GM18870 (cell line): ENCODE measurements at regions not wholly inside any gene's neighbourhood (a gene's known extent, or its start where the extent isn't known, plus 50 kb on each side); places are given as distances from the start of the nearest gene placed in this dataset.
"Not testable (repeated sequence)": the region's sequence is repeated elsewhere in the genome, so short reads cannot be mapped to it uniquely, and the experiment has no call there.

Experiments
- ATAC-seq: cut with Tn5 transposase; IDR thresholded peaks from one replicate; pipeline ENCODE4 v1.9.1; 2021; ENCODE audit warnings: moderate library complexity; ENCODE audit not compliant: unreplicated experiment

DNA sequence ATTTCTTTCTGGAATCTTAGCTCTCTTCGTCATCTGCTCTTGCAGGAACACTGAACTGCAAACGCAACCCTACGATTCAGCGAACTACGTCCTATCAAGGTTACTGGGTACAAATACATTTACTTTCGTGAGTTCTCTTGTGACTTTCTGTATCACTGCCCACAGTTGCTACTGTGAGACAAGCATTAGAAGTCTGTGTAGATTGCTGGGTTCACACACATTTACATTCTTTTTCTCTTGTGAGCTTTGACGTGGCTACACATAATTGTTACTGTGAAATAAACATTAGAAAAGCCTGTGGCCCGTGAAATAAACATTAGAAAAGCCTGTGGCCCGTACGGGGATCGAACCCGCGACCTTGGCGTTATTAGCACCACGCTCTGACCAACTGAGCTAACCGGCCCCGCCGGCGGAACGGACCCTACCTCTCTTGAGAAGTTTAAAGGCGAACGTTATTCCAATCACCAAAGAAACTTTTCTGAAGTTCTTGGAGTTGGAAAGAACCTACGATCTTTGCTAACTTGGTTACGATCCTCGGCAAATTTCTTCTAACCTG, 61.2 kb upstream of the ZNF322 start:
- ATAC-seq: not testable (repeated sequence)

DNA sequence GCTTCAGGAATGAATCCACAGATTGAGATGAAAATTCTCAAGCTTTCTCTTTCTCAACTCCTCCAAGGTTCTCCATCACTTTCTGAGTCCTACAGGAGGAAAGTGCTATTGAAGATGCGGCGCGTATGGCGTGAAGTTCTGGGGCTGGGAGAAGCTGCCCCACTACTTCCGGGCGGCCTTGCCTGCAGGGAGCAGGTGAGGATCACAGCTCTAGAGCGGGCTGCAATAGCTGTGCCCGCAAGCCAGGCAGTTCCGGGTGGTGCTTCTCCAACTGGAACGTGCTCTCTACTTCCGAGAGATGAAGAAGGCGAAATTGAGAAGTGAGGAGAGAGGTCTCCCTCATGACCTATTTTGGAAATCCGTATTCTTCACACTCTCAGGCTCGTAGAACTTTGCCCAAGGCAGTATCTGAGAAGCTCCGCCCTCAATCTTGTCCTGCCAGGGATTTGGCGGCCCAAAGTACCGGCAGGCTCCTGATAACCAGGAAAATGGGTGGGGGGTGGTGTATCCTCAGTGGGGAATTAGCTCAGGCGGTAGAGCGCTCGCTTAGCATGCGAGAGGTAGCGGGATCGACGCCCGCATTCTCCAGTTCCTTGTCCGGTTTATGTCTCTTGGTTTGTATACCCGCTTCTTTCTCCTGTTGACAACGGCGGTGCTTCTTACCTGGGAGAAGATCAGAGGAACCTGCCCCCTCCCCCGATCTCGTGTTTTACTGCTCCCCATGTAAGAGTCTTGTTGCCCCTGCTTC, 70.6 kb upstream of the ZNF322 start:
- ATAC-seq: not testable (repeated sequence)

- ATAC-seq: not testable (repeated sequence)
Observed at GRCh38 chr6:26734776-26735472, 75.4 kb upstream of the ZNF322 start.

DNA sequence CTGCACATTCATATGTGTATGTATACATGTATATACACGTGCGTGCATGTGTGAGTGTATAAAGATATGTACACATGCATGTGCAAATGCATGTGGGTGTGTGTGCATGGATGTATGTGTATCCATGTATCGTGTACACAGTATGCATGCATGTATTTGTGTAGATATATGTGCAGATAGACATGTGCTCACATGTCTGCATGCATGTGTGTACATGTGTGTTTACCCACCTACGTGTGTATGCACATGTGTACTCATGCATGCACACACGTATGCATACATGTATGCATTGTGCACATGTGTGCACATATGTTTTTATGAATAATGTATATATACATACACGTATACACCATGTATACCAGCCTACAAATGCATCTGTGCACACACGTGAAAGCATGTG, 80.3 kb upstream of the ZNF322 start:
- ATAC-seq: no peak

- ATAC-seq: no peak
Observed at GRCh38 chr6:26743157-26743821, 83.7 kb upstream of the ZNF322 start.

DNA sequence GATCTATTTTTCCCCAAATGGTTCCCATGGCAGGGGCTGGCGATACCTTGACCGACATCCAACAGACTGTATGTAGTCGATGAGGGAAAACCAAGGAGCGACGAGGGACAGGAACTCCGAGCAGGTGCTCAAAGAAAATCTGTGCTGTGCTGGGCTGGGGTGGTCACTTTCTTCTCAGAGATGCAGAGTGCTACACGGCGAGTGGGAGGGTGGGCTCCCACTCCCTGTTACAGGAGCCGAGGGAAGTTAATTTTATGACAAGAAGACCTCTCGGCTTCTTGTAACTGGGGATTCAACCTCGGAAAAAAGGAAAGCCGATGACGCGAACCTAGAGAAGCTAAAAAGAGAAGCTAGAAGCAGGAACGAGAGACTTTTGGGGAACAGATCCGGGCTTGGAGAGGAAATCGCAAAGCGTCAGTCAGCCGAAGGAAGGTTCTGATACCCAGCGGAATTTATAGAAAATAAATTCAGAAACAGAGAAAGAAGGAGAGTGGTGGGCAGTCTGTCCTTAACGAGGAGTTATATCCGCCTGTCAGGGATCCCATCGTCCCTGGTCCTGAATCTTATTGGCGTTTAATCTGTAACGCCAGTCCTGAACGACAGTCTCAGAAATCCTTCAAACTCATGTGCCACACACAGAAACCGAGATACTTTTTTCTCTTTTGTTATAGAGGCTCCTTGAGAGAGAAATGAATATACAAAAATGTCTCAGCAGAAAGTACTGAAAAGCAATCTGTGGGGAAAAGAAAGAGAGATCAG, 84.6 kb upstream of the ZNF322 start:
- ATAC-seq: no peak

DNA sequence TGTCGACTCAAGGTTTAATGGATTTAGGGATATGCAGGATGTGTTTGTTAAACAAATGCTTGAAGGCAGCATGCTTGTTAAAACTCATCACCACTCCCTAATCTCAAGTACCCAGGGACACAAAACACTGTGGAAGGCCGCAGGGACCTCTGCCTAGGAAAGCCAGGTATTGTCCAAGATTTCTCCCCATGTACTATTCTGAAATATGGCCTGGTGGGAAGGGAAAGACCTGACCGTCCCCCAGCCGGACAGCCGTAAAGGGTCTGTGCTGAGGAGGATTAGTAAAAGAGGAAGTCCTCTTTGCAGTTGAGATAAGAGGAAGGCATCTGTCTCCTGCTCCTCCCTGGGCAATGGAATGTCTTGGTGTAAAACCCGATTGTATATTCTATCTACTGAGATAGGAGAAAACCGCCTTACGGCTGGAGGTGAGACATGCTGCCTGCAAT, 85.3 kb upstream of the ZNF322 start:
- ATAC-seq: not testable (repeated sequence)

- ATAC-seq: not testable (repeated sequence)
Observed at GRCh38 chr6:26745964-26746363, 86.4 kb upstream of the ZNF322 start.

DNA sequence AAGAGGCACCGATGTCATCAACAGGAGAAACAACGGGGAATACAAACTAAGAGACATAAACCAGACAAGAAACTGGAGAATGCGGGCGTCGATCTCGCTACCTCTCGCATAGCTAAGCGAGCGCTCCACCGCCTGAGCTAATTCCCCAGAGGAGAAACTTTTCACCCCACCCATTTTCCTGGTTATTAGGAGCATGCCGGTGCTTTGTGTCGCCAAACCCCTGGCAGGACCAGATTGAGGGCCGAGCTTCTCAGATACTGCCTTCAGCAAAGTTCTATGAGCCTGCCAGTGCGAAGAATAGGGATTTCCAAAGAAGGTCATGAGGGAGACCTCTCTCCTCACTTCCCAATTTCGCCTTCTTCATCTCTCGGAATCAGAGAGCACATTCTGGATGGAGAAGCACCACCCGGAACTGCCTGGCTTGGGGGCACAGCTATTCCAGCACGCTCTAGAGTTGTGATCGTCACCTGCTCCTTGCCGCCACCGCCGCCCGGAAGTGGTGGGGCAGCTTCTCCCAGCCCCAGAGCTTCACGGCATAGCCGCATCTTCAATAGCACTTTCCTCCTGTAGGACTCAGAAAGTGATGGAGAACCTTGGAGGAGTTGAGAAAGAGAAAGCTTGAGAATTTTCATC, 89.7 kb upstream of the ZNF322 start:
- not testable (repeated sequence) for ATAC-seq

DNA sequence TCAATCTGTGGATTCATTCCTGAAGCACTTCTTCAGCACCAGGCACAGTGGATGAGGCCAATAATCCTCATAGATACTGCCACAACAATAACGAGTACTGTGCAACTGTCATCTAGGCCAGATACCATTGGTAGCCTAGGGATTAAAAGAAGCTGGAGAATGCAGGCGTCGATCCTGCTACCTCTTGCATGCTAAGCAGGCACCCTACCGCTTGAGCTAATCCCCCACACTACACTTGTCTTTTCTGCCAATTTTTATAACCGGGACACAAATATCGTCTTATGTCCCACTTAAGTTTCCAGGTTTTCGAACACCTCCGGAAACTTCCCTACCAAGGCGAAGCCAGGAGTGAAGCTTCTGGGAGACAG, 90.2 kb upstream of the ZNF322 start:
- not testable (repeated sequence) for ATAC-seq

- ATAC-seq: no peak
Observed at GRCh38 chr6:26754212-26754611, 94.7 kb upstream of the ZNF322 start.

GRCh38 chr6:26754801-26755200, 95.3 kb upstream of the ZNF322 start:
- ATAC-seq: not testable (repeated sequence)

GRCh38 chr6:26756067-26756805, 96.7 kb upstream of the ZNF322 start:
- ATAC-seq: not testable (repeated sequence)

DNA sequence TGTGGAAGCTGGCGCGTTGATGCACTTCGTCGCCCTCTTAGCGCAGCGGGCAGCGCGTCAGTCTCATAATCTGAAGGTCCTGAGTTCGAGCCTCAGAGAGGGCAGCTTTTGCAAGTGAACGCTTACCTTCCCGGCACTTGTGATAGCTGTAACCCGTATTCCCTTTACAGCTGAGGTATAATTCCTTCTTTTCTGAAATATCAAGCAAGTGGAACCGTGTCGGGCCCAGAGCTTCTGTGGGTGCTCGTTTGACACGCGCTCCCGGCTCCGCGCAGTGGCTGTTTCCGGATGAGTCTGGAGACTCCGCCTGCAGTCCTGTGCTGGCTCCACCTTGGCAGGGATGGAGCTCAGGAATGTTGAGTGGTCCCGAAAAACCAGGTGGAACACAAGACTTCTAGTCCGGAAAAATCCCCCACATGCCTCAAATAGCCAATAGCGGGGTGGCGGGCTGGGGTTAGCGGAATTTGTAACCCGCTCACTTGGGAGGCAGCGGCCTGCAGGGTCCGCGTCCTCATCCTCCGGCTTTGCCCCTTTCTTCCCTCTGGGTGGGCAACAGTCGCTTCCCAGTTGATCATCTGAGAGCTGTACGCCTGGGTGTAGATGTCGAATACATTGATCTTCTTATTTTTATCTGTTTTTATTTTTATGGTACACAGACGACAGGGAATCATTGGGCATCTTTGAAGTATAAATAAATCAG, 106.8 kb upstream of the ZNF322 start:
- not testable (repeated sequence) for ATAC-seq

- ATAC-seq: not testable (repeated sequence)
Observed at GRCh38 chr6:26770941-26771666, 111.6 kb upstream of the ZNF322 start.

DNA sequence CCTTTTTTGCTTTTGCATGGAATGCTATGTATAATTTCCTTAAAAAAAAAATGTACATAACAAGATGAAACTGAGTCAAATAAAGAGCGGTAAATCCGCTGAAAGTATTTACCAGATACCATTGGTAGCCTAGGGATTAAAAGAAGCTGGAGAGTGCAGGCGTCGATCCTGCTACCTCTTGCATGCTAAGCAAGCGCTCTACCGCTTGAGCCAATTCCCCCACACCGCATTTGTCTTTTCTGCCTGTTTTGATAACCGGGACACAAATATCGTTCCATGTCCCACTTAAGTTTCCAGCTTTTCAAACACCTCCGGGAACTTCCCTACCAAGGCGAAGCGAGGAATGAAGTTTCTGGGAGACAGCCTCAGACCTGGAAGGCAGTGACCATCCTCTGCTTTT, 113.9 kb upstream of the ZNF322 start:
- ATAC-seq: not testable (repeated sequence)

DNA sequence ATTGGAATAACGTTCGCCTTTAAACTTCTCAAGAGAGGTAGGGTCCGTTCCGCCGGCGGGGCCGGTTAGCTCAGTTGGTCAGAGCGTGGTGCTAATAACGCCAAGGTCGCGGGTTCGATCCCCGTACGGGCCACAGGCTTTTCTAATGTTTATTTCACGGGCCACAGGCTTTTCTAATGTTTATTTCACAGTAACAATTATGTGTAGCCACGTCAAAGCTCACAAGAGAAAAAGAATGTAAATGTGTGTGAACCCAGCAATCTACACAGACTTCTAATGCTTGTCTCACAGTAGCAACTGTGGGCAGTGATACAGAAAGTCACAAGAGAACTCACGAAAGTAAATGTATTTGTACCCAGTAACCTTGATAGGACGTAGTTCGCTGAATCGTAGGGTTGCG, 121.0 kb upstream of the ZNF322 start:
- ATAC-seq: not testable (repeated sequence)
